ENCODE measurements at regions not wholly inside any gene's neighbourhood (a gene's known extent, or its start where the extent isn't known, plus 50 kb on each side); places are given as distances from the start of the nearest gene placed in this dataset.

GRCh38 chr5:153352685-153353219, 137.7 kb upstream of the GRIA1 start:
- Histone ChIP-seq H3K4me2 (ENCODE audit: control insufficient read depth, insufficient read depth) (peak overlapping the region; percentile 86), H4K20me1 (ENCODE audit: control insufficient read depth, insufficient read depth) (no peaks in the 10 kb centered on the region), H3K27me3 (replicated peaks in 1 of 2; ENCODE audit: control insufficient read depth in 2 of 2, insufficient read depth in 2 of 2, low read length in 1 of 2) (no peaks in the 10 kb centered on the region; a peak in 1 of 4 replicates), H3K4me3 (peak overlapping the region; percentile 29; the same call in 1 of the 2 replicates), H3K9me3 (replicated peaks; ENCODE audit: control insufficient read depth, insufficient read depth, low read length) (peaks cover 1% of the 10 kb centered on the region; the same call in 1 of the 3 replicates), H3K36me3 (ENCODE audit: control insufficient read depth in 2 of 2, insufficient read depth in 2 of 2, low read length in 1 of 2) (no peaks in the 10 kb centered on the region), H3K4me1 (ENCODE audit: control insufficient read depth, insufficient read depth, low read length) (peaks cover 12% of the 10 kb centered on the region), H3K9ac (ENCODE audit: control insufficient read depth, insufficient read depth, low read length) (peak overlapping the region; percentile 15; the same call in 1 of the 2 replicates), H2AFZ (ENCODE audit: control insufficient read depth, low read depth, low read length) (peak overlapping the region; percentile 47), H3K27ac (ENCODE audit: control insufficient read depth, insufficient read depth) (peak overlapping the region; percentile 37; the same call in 1 of the 2 replicates), H3K79me2 (ENCODE audit: control insufficient read depth, insufficient read depth, low read length) (no peaks in the 10 kb centered on the region)
- BruUV-seq (replicated peaks), result no TSS peak
- intact Hi-C loops (cut with micrococcal nuclease; ENCODE audit: unreplicated experiment), result no loop called here
- DNase-seq (ENCODE audit: low read depth, low spot score), result peak; percentile 44
- no peak for FAIRE-seq
- ChIA-PET POLR2A (no interaction called here), SMC1A (ENCODE audit: uncharacterized antibody, unreplicated experiment) (interaction anchor here (0.6 to 0.7 kb wide), 2 partner anchors 115 to 838 kb away, joined by 3 read pairs; no protein-coding TSS in a partner anchor), RAD21 (ENCODE audit: unreplicated experiment) (no interaction called here), CTCF (no interaction called here)
- peak; percentile 89 for ATAC-seq
- 0% methylated on average over 11 of the region's 11 CpGs for WGBS (ENCODE audit: insufficient coverage, insufficient replicate concordance, low lambda C conversion rate, missing lambda C conversion rate)
- in situ Hi-C loops (cut with MboI), result no loop called here
- TF ChIP-seq ATF2 (IDR thresholded peaks at IDR 0.05; ENCODE audit: low read length) (0 out of 2 replicates have a peak, but pooled peaks have one; percentile 31), IKZF1 (conservative IDR thresholded peaks at IDR 0.05) (peak; percentile 84), NFIC (IDR thresholded peaks at IDR 0.05; ENCODE audit: low read depth, low read length) (peak; percentile 61; the same call in 1 of the 2 replicates), DPF2 (IDR thresholded peaks at IDR 0.05) (0 out of 2 replicates have a peak, but pooled peaks have one; percentile 29), JUND (IDR thresholded peaks at IDR 0.05; ENCODE audit: low read depth, low read length) (no peak), TCF12 (IDR thresholded peaks at IDR 0.05; ENCODE audit: low read depth, low read length) (0 out of 2 replicates have a peak, but pooled peaks have one; percentile 35), WRNIP1 (IDR thresholded peaks at IDR 0.05; ENCODE audit: borderline replicate concordance, low read depth, low read length) (no peak), BCL11A (IDR thresholded peaks at IDR 0.05; ENCODE audit: low read depth, low read length) (0 out of 2 replicates have a peak, but pooled peaks have one; percentile 22), BHLHE40 (IDR thresholded peaks at IDR 0.05; ENCODE audit: borderline replicate concordance in 1 of 2, low read depth in 2 of 2, low read length in 1 of 2) (peak; percentile 94 to 96), SIN3A (IDR thresholded peaks at IDR 0.05; ENCODE audit: low read depth, low read length) (no peak), FOXM1 (IDR thresholded peaks at IDR 0.05; ENCODE audit: low read depth, low read length) (0 out of 2 replicates have a peak, but pooled peaks have one; percentile 33), IKZF2 (IDR thresholded peaks at IDR 0.05) (peak; percentile 91 to 93), MLLT1 (IDR thresholded peaks at IDR 0.05) (0 out of 2 replicates have a peak, but pooled peaks have one; percentile 38), PBX3 (IDR thresholded peaks at IDR 0.05; ENCODE audit: insufficient replicate concordance, low read depth, low read length) (peak; percentile 76), MEF2B (IDR thresholded peaks at IDR 0.05; ENCODE audit: partially characterized antibody, poor library complexity, severe bottlenecking) (peak; percentile 14), ZNF274 (IDR thresholded peaks at IDR 0.05; ENCODE audit: insufficient read depth, insufficient read length) (no peak), ESRRA (IDR thresholded peaks at IDR 0.05; ENCODE audit: low read length) (no peak), RUNX3 (IDR thresholded peaks at IDR 0.05; ENCODE audit: low read length) (peak; percentile 78)
